Stimulated activated naive CD8-positive, alpha-beta T cell treated with anti-CD3 and anti-CD28 coated beads, Interleukin-15, amount 100 ng/mL, for 72 hours (primary cell): ENCODE measurements at regions not wholly inside any gene's neighbourhood (a gene's known extent, or its start where the extent isn't known, plus 50 kb on each side); places are given as distances from the start of the nearest gene placed in this dataset.
"Not testable (repeated sequence)": the region's sequence is repeated elsewhere in the genome, so short reads cannot be mapped to it uniquely, and the experiment has no call there.

ENCODE experiments used
- ATAC-seq: fragments of 150-1000 bp; cut with Tn5 transposase; 2 replicates; pipeline ENCODE4 v1.10.0; 2021; ENCODE audit warnings: mild to moderate bottlenecking, moderate library complexity
- DNase-seq, 2 donors: peaks; one replicate each; pipeline ENCODE4 v3.0.0; 2021 to 2022
- H3K27ac Mint-ChIP-seq, 2 donors: one replicate each; pipeline ENCODE4 v1.8.0; 2022; ENCODE audit warnings: mild to moderate bottlenecking in 2 of 2, mixed read lengths in 2 of 2, moderate library complexity in 2 of 2
- H3K27me3 Mint-ChIP-seq: one replicate; pipeline ENCODE4 v1.8.0; 2022; ENCODE audit warnings: mixed read lengths
- H3K4me1 Mint-ChIP-seq: one replicate; pipeline ENCODE4 v1.8.0; 2022; ENCODE audit warnings: mild to moderate bottlenecking, mixed read lengths
- H3K4me3 Mint-ChIP-seq, 2 donors: one replicate each; pipeline ENCODE4 v1.8.0; 2022; ENCODE audit warnings: mild to moderate bottlenecking in 2 of 2, mixed read lengths in 2 of 2, moderate library complexity in 1 of 2
- H3K9me3 Mint-ChIP-seq, 2 donors: one replicate each; pipeline ENCODE4 v1.8.0; 2022; ENCODE audit warnings: mixed read lengths in 2 of 2

DNA sequence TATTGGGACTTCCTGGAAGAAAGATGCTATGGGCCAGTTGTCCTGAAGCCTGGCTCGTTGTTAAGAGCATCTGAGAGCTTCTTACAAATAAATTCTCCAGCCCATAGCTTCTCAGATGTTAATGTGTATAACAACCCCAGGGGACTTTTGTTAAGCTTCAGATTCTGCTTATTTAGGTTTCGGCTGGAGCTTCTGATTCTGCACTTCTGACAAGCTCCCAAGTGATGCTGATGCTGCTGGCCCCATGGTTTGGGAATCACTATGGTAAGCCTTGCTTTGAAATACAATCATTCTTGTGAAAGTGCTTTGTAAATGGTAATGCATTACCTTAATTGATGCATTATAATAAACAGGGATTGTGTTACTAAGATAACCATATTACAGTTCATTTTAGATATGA lies 281.8 kb upstream of the PLD5 start:
- Mint-ChIP-seq H3K4me3 (no peak overlapping the region), H3K27me3 (no peaks in the 10 kb centered on the region), H3K27ac (no peak overlapping the region), H3K9me3 (no peaks in the 10 kb centered on the region), H3K4me1 (no peaks in the 10 kb centered on the region)
- no peak for DNase-seq
- no peak for ATAC-seq

DNA sequence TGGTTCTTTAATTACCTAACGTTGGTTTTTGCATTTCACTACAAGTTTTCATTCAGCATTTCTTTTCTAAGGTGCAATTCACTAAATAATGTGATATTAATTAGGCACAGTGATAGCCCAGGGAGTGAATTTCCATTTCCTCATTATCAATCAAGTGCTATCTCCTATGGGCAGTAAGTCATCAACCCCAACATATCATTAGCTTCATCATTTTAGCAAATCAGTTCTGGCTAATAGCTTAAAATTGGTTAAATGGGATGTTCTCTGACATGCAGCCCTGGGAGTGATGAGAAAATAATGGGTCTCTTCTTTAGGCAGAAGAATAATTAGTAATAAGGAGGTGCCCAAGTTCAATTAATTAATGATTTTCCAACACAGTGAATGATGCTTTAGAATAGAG lies 280.9 kb upstream of the PLD5 start:
- H3K27ac Mint-ChIP-seq, ATAC-seq, H3K4me3 Mint-ChIP-seq, H3K4me1 Mint-ChIP-seq, H3K27me3 Mint-ChIP-seq, DNase-seq, H3K9me3 Mint-ChIP-seq: not testable (repeated sequence)

DNA sequence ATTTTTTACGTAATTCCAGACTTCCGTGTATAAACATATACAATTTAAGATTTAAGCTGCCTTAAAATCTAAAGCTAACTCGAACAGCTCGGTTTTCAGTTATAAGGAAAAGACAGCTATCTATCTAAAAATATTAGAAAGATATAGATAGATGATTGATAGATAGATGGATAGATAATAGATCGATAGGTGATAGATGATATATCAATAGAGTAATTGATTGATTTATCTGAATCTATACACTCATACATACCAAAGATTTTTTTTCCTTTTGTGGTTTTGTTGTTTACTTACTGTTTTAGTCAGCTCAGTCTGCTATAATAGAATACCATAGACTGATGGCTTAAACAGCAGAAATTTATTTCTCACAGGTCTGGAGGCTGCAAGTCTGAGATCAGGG lies 278.5 kb upstream of the PLD5 start:
- DNase-seq, result no peak
- Mint-ChIP-seq H3K4me3 (no peak overlapping the region), H3K27ac (no peak overlapping the region), H3K4me1 (no peaks in the 10 kb centered on the region), H3K27me3 (no peaks in the 10 kb centered on the region), H3K9me3 (no peaks in the 10 kb centered on the region)
- no peak for ATAC-seq

DNA sequence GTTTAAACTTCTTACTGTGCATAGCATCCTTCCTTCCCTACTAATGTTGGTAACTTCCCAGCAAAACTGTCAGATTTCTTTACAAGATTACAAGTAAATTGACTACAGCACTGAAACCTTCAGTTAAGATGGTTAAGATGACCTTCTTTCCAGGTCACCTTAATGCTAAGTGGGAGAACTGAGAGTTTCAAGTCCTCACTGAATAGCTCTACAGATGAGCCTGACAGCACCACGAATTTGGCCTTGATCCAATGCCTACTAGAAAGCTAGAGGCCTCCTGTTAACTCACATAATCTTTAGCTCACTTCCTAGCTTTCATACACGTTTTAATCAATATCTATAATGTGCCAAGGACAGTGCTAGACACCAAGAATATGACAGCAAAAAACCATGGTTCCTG lies 276.0 kb upstream of the PLD5 start:
- H3K4me1 Mint-ChIP-seq, result no peaks in the 10 kb centered on the region
- H3K27ac Mint-ChIP-seq, result no peak overlapping the region
- no peak for ATAC-seq
- H3K9me3 Mint-ChIP-seq, result no peaks in the 10 kb centered on the region
- H3K27me3 Mint-ChIP-seq, result no peaks in the 10 kb centered on the region
- H3K4me3 Mint-ChIP-seq, result no peak overlapping the region
- DNase-seq, result no peak

DNA sequence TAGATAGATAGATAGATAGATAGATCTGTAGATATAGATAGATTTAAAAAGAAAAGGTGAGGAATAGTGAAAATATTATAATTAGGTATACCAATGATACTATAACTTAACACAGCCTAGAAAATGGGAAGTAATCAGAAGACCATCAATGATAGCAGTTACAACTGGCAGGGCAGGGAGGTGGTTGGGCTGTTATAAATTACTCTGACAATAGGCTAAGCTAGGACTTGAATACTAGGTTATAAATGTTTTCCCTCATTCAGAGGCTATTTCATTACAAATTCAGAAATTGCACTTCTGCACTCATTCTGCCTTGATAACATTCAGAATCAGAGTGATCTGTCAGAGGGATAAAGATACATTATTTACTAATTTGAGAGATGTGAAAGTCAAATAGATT lies 273.4 kb upstream of the PLD5 start:
- ATAC-seq, result no peak
- Mint-ChIP-seq H3K27me3 (no peaks in the 10 kb centered on the region), H3K4me3 (no peak overlapping the region), H3K4me1 (no peaks in the 10 kb centered on the region), H3K27ac (no peak overlapping the region), H3K9me3 (no peaks in the 10 kb centered on the region)
- DNase-seq, result no peak

DNA sequence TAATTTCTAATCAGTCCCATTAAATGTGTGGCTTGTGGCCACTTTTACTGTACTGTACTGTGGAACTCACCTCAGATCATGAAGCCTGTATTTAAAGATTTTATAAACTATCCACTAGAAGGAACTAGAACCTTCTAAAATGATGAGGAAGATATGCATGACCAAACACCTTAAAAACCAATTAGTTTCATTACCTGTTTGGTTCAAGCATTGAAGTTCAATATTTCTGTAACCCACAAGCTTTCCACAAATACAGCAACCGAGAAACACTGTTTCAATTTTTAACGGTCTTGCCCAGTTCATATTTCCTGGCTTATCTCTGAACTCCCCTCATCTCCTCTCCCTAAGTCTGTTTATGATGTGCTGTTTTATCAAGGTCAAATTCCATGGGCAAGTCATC lies 264.3 kb upstream of the PLD5 start:
- Mint-ChIP-seq H3K9me3 (peaks cover 6 to 7% of the 10 kb centered on the region in 2 donors), H3K4me3 (no peak overlapping the region)
- ATAC-seq, result no peak

DNA sequence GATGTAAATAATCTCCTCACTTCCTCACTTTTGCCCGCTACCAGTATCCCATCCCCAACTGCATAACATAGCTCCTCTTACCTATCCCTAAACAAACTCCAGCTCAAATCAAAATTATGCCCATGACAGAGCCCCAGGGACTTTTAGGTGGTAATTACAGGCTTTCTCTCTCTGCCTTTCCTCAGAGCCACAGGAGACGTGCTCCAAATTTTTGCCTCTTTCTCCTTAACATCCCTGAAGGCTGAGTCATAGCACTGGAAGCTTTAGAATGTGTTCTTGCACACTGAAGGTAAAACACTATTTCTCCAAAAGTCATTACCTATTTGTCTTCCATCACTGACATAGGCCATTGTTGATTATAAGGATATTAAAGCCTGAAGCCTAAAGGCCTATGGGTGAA lies 263.5 kb upstream of the PLD5 start:
- H3K27me3 Mint-ChIP-seq, result peaks cover 19% of the 10 kb centered on the region
- DNase-seq (no peak), ATAC-seq (no peak)
- H3K27ac Mint-ChIP-seq, result no peak overlapping the region
- no peak overlapping the region for H3K4me3 Mint-ChIP-seq
- H3K4me1 Mint-ChIP-seq, result no peaks in the 10 kb centered on the region
- peaks cover 6 to 7% of the 10 kb centered on the region in 2 donors for H3K9me3 Mint-ChIP-seq

More for the DNA sequence above, 264.3 kb upstream of the PLD5 start:
- H3K27ac Mint-ChIP-seq, result no peak overlapping the region
- no peak for DNase-seq
- H3K27me3 Mint-ChIP-seq, result peaks cover 19% of the 10 kb centered on the region
- no peaks in the 10 kb centered on the region for H3K4me1 Mint-ChIP-seq

DNA sequence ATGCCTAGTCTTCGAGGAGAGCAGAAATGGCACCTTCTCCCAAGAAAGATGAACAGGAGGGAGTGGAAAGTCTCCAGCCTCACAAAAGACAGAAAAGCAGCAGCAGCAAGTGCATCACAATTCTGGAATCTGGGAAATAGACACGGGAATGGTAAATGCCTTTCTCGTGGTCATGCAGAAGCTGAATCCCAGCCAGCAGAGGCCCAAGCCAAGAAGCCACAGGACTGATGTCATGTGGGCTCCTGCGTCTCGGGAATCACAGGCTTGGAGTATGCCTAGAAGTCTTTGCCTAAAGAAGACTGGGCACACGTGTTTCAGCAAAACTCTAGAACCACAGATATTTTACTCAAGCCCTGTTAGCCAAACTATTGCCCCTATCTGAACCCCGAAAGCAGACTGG lies 260.3 kb upstream of the PLD5 start:
- peaks cover 19% of the 10 kb centered on the region for H3K27me3 Mint-ChIP-seq
- H3K9me3 Mint-ChIP-seq, result no peaks in the 10 kb centered on the region
- H3K27ac Mint-ChIP-seq, result no peak overlapping the region
- H3K4me3 Mint-ChIP-seq, result no peak overlapping the region
- H3K4me1 Mint-ChIP-seq, result no peaks in the 10 kb centered on the region
- DNase-seq, result no peak
- no peak for ATAC-seq

DNA sequence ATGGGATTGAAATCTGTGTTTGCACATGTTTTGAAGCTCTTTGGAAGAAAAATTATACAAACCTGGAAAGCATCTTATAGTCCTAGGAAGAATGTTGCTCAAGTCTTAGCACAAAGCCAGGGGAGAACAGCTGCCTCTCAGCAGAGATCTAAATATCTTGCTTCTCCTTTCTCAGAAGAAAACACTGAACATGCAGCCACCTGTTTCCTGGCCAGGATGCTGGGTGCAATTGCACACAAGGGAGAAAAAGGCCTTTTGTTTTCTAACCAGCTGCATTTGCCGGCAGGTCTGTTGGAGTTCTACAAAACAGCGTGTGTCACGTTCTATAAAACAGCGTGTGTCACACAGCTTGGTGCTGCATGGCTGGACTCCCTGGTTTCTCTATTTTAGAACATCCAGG lies 259.6 kb upstream of the PLD5 start:
- Mint-ChIP-seq H3K27ac (peak overlapping the region in 1 of 2 donors; percentile 59), H3K4me1 (no peaks in the 10 kb centered on the region), H3K4me3 (no peak overlapping the region)

DNA sequence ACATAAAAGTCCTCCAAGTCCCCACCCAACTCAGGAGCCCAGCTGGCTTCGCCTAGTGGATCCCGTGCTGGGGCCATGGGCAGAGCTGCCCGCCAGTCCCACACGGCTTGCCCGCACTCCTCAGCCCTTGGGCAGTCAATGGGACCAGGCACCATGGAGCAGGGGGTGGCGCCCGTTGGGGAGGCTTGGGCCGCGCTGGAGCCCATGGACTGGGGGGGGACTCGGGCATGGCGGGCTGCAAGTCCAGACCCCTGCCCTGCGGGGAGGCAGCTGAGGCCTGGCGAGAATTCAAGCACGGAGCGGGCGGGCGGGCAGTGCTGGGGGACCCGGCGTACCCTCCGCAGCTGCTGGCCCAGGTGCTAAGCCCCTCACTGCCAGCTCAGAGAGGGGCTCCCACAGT lies 249.8 kb upstream of the PLD5 start:
- no peak overlapping the region for H3K4me3 Mint-ChIP-seq
- ATAC-seq (no peak), DNase-seq (no peak)
- no peaks in the 10 kb centered on the region for H3K4me1 Mint-ChIP-seq
- no peak overlapping the region for H3K27ac Mint-ChIP-seq
- no peaks in the 10 kb centered on the region for H3K9me3 Mint-ChIP-seq
- no peaks in the 10 kb centered on the region for H3K27me3 Mint-ChIP-seq

More for the DNA sequence above, 259.6 kb upstream of the PLD5 start:
- no peak for ATAC-seq
- Mint-ChIP-seq H3K9me3 (no peaks in the 10 kb centered on the region), H3K27me3 (peaks cover 19% of the 10 kb centered on the region)
- no peak for DNase-seq

DNA sequence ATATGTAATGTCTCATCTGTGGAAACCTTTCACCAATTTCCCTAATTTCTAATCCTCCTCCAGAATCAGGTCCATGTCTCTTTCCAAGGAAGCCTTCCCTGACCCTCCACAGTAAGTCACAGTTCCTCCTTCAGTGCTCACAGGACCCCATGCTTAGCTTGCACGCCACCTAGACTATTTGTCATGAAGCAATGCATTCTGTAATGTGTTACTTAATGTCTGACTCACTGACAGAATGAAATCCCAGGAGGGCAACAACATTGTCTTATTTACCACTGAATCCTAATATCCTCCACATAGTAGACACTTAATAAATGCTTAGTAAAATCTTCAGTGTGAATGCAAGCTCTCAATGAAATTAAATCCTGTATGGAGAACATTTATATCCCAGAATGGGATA lies 245.9 kb upstream of the PLD5 start:
- no peak overlapping the region for H3K27ac Mint-ChIP-seq
- no peak overlapping the region for H3K4me3 Mint-ChIP-seq
- H3K9me3 Mint-ChIP-seq, result peaks cover 2 to 6% of the 10 kb centered on the region in 2 donors
- no peak for DNase-seq
- no peaks in the 10 kb centered on the region for H3K27me3 Mint-ChIP-seq
- no peaks in the 10 kb centered on the region for H3K4me1 Mint-ChIP-seq
- no peak for ATAC-seq

DNA sequence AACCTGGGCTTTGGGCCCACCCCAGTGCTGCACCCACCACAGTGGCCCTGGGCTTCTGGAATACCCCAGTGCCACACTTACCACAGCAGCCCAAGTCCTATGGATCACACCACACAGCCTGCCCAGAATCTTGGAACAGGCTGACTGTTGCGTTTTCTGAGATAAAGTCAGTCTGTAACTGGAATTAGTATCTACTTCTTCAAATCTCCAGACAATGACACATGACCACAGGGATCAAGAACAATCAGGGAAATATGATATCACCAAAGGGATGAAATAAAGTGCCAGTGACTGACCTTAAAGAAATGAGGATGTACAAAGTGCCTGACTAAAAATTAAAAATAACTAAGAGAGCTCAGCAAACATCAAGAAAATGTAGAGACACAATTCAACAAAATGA lies 239.7 kb upstream of the PLD5 start:
- Mint-ChIP-seq H3K4me1 (no peaks in the 10 kb centered on the region), H3K27me3 (no peaks in the 10 kb centered on the region), H3K9me3 (peaks cover 16 to 24% of the 10 kb centered on the region in 2 donors), H3K4me3 (no peak overlapping the region), H3K27ac (no peak overlapping the region)
- ATAC-seq, result no peak
- DNase-seq, result no peak

DNA sequence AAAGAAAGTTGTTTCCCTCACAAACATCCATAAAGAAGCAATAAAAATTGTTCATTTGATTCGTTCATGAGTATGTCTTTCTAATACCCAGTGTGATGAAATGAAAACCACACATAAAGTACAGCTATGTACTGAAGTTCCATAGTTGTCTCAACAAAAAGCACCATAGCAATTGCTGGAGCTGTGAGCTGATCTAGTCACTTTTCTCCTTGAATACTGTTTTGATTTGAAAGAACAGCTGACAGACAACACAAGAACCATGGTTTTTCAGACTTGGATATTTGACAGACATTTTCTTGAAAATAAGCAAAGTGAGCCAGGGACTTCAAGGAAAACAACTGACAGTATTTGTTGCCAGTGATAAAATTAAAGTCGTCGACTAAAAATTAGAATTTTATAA lies 237.1 kb upstream of the PLD5 start:
- DNase-seq (no peak), ATAC-seq (no peak)
- no peak overlapping the region for H3K27ac Mint-ChIP-seq
- H3K27me3 Mint-ChIP-seq, result no peaks in the 10 kb centered on the region
- H3K4me3 Mint-ChIP-seq, result no peak overlapping the region
- peaks cover 16 to 24% of the 10 kb centered on the region in 2 donors for H3K9me3 Mint-ChIP-seq
- H3K4me1 Mint-ChIP-seq, result no peaks in the 10 kb centered on the region

DNA sequence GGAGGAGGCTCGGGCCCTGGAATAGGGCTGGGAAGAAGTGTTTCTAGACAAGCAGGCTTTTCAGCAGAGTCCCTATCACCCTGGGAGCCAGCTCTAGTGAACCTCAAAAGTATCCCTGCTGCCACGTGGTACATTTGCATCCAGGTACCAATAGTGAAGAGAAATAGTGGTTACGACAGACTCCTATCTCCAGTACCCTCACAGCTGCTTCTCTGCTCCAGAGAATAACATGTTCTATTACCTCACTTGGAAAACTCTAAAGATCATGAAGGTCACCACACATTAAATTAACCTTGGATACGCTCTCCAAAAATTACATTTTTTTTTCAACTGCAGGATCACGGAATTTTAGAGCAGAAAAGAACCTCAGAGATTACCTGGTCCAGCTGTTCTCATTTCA lies 230.4 kb upstream of the PLD5 start:
- H3K9me3 Mint-ChIP-seq, result no peaks in the 10 kb centered on the region
- H3K27me3 Mint-ChIP-seq, result no peaks in the 10 kb centered on the region
- DNase-seq, result no peak
- H3K4me3 Mint-ChIP-seq, result no peak overlapping the region
- no peaks in the 10 kb centered on the region for H3K4me1 Mint-ChIP-seq
- no peak overlapping the region for H3K27ac Mint-ChIP-seq
- no peak for ATAC-seq

DNA sequence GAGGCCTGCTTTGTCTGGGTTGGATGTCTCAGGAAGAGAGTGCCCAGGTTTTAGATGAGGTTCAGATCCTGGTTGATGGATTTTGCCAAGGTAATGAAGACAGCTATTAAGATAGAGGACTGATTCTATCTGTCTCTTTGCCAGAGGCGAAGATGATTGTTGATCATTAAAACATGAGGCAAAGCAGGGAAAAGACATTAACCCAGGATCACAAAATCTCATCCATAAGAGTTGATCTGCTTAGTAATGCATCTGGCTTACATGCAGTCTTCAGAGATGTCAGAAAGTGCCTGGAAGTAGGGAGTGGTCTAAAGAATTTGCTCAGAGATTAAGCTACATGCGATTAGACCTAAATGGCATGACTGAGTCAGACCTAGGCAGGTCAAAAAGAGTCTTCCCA lies 229.6 kb upstream of the PLD5 start:
- H3K9me3 Mint-ChIP-seq, result no peaks in the 10 kb centered on the region
- H3K27ac Mint-ChIP-seq, result no peak overlapping the region
- no peak overlapping the region for H3K4me3 Mint-ChIP-seq
- no peaks in the 10 kb centered on the region for H3K27me3 Mint-ChIP-seq
- no peak for DNase-seq
- ATAC-seq, result no peak
- no peaks in the 10 kb centered on the region for H3K4me1 Mint-ChIP-seq

DNA sequence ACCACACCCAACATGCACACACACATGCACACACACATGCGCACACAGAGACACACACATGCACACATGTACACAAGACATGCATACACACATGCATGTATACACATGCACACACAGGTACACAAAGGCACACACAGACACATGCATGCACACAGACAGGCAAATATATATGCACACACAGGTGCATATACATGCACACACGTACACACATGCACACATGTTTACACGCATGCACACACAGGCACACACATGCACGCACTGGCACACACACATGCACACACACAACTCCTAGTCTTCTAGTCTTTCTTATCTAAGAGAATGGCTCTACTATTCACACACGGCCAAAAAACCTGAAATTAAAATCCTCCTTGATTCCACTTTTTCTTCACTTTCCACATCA lies 222.7 kb upstream of the PLD5 start:
- Mint-ChIP-seq H3K4me1 (no peaks in the 10 kb centered on the region), H3K4me3 (no peak overlapping the region), H3K27me3 (no peaks in the 10 kb centered on the region), H3K27ac (no peak overlapping the region), H3K9me3 (no peaks in the 10 kb centered on the region)
- DNase-seq, result no peak
- no peak for ATAC-seq

DNA sequence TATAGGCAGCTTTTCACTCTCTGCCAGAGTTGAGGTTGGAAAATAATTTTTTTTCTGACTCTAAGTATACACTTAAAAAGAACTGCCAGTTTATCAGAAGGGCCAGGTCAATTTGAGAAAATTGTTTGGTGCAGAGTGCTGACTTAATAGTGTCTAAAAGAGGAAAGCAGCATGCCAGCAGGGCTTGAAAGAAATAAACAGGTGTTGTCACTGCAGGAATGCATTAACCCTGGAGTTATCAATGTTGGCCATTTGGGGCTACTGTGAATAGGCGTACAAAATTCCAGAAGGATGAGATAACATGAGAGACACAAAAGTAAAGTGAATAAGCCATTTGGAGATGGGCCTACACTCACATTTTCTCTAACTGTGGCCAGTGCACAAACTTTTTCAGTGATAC lies 220.6 kb upstream of the PLD5 start:
- no peak for ATAC-seq
- Mint-ChIP-seq H3K27ac (no peak overlapping the region), H3K4me1 (no peaks in the 10 kb centered on the region), H3K9me3 (peaks cover 10 to 11% of the 10 kb centered on the region in 2 donors), H3K27me3 (no peaks in the 10 kb centered on the region), H3K4me3 (no peak overlapping the region)
- no peak for DNase-seq
